Limb (tissue), 2 donors: ENCODE measurements at regions not wholly inside any gene's neighbourhood (a gene's known extent, or its start where the extent isn't known, plus 50 kb on each side); places are given as distances from the start of the nearest gene placed in this dataset.

ENCODE experiments used
- DNase-seq, 2 donors: peaks; one replicate each; pipeline ENCODE4 v3.0.0-alpha.2; 2016; ENCODE audit errors: extremely low spot score in 2 of 2

DNA sequence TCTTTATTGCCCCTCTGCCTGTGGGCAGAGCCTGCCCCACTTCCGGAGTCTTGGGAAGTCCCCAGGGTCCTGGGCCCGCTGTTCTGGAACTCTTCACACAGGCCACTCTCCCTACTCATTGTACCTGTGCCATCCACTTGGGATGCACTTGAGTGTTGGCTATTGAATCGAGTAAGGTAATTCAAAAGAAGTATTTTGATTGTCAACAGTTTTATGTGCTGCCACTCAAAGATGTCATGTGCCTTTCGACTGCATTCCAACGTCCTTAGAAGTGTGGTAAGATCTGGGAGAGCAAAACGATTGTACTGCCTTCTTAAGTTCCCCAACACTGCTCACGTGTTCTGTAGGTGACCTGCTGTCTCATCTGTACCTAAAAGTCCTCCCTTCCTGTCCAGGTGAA, 77.0 kb upstream of the SMIM21 start:
- DNase-seq = no peak

DNA sequence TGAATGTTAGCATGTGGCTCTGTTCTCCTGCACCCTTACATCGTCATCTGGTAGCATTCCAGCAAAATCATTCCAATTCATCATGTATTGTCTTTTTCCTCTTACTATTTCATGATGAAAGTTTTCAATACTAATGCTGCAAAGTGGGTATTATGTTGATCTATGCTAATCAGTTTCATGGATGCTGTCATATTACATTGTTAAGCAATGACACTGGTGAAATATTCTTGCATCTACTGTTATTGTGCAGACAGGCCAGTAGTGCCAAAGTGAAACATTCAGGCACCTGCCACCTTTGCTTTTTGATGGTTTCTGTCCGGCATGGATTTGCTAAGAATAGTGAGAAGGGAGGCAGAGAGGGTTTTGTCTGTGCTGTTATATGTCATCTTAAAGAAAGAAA, 76.1 kb upstream of the SMIM21 start:
- no peak for DNase-seq

DNA sequence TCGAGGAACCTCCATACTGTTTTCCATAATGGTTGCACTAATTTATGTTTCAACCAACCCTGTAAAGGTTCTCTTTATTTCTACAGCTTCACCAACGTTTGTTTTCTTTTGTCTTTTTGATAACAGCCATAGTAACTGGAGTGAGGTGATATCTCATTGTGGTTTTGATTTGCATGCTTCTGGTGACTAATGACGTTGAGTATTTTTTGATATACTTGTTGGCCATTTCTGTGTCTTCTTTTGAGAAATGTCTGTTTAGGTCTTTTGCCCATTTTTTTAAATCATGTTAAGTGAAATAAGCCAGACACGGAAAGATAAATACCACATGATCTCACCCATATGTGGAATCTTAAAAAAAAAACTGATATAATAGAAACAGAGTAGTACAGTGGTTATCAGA, 74.8 kb upstream of the SMIM21 start:
- no peak for DNase-seq

DNA sequence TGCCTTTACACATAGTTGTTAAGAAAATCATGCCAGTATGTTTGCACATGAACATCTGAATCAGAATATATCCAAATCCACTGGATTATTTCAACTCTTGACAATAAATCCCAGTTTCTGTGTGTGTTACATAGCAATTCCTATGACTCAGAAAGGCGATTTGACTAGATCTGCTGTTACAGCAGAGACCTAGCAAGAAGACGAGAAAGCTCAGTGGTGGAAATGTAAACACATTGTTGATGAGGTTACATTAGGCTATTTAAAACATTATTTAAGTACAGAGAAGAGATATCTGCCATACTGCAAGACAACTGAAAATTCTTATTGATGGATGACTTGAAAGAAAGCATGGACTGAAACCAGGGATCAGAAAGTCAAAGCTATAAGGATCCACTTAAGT, 73.0 kb upstream of the SMIM21 start:
- no peak for DNase-seq

DNA sequence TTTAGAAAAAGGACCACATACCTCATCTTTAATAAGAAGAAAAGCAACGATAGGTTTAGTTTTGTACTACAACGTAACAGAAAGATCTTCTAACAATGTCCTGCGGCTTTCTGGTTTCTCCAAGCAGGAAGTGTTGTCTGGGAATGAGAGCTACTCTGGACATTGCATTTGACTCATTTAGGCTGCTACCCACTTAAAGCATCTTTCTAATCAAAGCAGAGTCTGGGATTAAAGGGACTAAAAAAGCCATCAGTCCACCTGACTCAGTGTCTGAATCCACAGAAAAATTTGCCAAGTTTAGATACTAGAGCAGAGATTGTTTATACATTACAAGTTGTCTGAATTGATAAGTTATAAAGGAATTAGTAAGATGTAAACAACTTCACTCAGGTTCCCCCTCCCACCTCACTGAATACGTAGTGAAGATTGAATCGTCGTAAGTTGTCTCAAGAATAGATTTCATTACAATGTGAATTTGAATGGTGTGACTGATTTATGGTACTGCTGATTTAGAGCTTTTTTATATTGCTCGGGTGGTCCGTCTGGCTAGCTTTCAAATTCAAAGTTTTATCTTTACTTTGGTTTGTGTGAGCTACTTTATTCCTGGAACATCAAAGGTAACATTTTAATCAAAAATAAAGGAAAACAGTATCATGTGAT, 70.2 kb upstream of the SMIM21 start:
- DNase-seq = no peak

DNA sequence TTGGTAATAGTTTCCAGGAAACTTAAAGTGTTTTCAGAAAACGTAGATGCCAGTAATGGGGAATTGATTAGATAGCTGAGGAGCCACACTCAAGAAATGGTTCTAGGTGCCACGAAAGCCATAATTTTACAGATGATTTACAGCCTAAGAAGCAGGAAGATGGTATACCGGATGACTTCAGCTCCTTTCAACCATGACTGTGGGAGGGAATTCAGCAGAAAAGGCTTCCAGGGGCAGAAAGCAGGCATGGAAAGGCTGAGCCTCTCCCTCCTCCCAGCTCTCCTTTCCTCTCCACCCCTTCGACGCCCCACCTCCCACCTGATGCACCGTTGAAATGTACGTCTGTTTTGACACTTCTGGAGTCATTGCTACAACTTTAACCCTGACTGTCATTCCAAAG, 68.6 kb upstream of the SMIM21 start:
- DNase-seq = no peak

DNA sequence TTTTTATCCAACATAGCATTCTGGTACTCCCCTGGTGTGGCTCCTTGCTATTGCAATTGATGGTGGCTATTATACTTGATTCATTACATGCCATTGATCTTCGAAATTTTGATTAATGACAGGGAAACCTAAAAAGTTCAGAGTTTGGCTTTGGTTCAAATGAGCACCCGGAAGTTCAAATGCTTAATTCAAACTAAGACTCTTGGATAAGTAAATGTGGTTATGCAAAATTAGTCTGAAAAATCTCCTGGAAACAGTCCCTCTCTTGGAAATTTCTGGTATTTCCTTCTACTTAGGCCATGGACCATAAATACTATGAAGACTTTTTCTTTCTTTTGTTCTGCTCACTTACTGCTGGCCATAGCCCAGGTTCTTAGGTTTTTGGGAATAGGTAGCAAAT, 65.3 kb upstream of the SMIM21 start:
- DNase-seq = no peak

DNA sequence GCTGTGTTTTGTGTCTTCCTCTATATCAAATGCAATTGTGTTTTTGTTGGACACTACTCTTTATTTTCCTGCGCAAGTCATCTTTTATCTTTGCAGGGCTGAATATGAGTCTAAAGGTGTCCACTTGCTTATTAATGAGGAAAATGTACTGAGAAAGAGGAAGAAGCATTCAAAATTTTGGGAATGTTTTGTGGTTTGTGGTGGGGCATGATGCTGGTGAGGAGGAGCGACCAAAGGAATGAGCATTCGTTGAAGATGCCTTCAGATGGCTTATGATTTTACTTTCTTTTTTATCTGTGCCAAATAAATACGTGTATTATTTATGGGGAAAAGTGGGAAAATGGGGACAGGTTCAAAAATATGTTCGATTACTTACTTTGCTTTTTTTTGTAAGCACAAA, 63.9 kb upstream of the SMIM21 start:
- DNase-seq = no peak

DNA sequence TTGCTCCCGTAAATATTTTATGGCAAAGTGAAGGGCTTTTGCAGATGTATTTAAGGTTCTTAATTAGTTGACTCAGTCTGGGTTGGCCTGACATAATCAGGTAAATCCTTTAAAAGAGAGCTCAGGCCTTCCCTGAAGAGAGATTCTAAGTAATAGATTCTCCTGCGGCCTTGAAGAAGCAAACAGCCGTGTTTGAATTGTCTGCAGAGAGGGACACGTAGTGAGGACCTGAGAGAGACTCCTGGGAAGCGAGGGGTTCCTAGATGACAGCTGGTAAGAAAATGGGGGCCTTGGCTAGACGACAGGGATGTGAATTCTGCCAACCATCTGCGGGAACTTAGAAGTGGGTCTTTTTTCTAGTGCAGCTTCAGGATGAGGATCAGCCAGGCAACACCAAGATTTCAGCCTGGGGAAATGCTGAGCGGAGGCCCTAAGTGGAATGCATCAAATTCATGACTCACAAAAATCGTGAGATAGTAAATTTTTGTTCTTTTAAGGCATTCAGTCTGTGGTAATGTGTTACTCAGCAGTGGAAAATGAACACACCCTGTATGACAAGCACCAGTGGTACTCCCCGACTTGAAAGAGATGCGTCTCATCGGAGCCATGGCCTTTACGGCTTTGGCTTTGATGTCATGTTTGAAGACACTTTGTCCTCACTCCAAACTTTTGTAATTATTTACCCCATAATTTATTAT, 62.1 kb upstream of the SMIM21 start:
- no peak for DNase-seq

DNA sequence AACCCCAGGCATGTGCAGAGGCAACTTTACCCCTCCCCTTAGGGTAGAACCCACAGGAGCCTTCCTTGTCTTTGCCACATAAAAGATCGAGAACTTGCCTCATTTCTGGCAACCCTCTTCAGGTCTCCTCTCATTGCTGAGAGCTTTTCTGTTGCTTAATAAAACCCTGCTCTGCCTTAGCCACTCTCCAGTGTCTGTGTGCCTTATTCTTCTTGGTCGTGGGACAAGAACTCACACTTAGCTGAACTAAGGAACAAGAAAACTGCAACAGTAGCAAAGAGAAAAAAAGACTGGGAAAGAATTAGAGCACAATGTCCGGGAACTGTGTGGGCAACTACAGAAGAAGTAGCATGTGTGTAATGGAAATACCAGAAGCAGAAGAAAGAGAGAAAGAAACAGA, 56.2 kb upstream of the SMIM21 start:
- no peak for DNase-seq

DNA sequence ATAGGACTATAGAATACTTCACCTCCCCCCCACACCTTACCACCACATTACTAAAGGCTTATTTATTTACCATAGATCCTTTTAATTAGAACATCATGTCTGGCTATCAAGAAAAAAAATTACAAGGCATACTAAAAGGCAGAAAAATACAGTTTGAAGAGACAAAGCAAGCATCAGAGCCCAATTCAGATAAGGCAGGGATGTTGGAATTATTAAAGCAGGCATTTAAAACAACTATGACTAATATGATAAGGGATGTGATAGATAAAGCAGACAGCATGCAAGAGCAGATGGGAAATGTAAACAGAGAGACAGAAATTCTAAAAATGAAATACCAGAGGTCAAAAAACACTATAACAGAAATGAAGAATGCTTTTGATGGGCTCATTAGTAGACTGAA, 55.4 kb upstream of the SMIM21 start:
- no peak for DNase-seq

DNA sequence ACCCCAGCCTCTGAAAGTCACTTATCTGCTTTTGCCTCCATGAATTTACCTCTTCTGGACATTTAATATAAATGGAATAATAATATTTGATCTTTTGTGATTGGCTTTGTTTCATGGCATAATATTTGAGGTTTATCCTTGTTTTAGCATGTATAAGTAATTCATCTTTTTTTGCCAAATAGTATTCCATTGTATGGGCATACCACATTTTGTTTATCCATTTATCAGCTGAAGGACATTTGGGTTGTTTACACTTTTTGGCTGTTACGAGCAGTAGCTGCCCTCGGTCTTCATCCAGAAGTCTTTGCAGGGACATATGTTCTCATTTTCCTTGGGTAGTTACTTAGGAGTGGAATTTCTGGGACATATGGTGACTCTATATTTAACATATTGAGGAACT, 53.0 kb upstream of the SMIM21 start:
- DNase-seq = no peak

DNA sequence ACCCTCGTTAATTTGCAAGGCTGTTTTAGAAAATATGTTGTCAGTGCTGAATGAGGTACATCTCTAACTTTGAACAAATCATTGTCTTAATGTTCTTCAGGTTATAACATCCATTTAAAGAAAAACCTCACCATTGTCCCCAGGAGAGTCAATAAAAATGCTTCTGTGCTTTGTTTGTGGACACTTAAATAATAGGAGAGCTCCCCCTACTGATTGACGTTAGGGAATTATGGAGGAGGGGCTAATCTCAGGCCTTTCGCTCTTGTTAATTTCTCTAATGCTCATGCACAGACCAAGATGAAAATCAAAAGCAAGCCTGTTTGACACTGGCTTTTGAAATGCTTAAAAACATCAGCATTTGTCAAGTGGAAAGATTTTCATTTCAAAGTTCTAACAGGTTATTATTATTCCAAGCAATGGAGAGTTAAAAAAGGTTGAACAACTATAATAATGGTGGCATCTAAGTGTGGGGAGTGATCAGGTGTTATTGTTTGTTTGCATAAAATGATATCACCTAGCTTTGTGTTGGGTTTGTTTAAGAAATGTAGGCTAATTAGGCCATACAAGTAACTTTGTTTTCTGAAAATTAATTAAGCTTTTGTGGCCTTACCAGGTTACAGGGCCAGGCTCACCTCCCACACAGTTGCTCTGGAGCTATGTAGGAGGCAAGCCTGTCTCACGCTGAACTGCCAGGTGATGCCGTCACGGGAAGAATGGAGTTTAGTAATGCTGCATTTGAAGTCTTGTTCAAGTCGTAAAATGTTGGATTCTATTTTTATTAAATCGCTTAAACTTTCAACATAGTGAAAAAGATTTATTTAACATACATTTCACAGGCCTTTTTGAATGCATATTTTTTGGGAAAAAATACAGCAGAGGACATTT, 51.7 kb upstream of the SMIM21 start:
- peak in 1 of 2 donors; percentile 58 for DNase-seq

DNA sequence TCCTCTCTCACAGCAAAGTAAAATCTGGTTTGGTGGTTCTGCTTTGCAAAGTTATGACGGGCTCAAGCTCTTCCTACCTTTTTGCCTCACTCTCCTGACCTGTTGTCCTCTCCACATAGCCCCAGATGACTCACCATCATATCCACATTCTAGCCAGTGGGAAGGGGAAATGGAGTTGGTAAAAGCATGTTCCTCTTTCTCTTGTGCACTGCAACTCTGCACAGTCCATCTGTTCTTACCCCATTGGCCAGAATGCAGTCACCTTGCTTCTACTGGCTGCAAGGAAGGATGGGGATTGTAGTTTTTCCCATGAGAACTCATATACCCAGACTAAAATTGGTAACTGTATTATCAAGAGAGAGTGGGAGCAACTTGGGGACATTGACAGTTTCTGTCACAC, 50.4 kb upstream of the SMIM21 start:
- no peak for DNase-seq
